Liver (tissue), 7 donors: ENCODE measurements at regions not wholly inside any gene's neighbourhood (a gene's known extent, or its start where the extent isn't known, plus 50 kb on each side); places are given as distances from the start of the nearest gene placed in this dataset.
"Not testable (repeated sequence)": the region's sequence is repeated elsewhere in the genome, so short reads cannot be mapped to it uniquely, and the experiment has no call there.

Experiments
- DNase-seq: peaks from one replicate; pipeline ENCODE4 v3.0.0-alpha.2; 2017; ENCODE audit warnings: low spot score
- H3K27ac ChIP-seq, 2 donors: one replicate each; pipeline ENCODE4 v1.7.0; 2013; ENCODE audit warnings: inconsistent platforms in 2 of 2, low read length in 2 of 2, control low read depth in 1 of 2, low read depth in 1 of 2, mild to moderate bottlenecking in 1 of 2
- H3K27me3 ChIP-seq, 4 donors: one replicate each; pipeline versions ENCODE4 v1.6.1 to v1.7.0; 2013; ENCODE audit warnings: low read length in 3 of 4, inconsistent platforms in 1 of 4, mild to moderate bottlenecking in 1 of 4, moderate library complexity in 1 of 4; ENCODE audit not compliant: control insufficient read depth in 4 of 4, insufficient read depth in 4 of 4
- H3K36me3 ChIP-seq, 4 donors: one replicate each; pipeline versions ENCODE4 v1.6.1 to v1.7.0; 2013; ENCODE audit warnings: low read length in 3 of 4, mild to moderate bottlenecking in 3 of 4, low read depth in 1 of 4, moderate library complexity in 1 of 4; ENCODE audit not compliant: control insufficient read depth in 4 of 4, insufficient read depth in 3 of 4
- H3K4me1 ChIP-seq, 4 donors: one replicate each; pipeline versions ENCODE4 v1.6.1 to v1.7.0; 2013; ENCODE audit warnings: low read length in 3 of 4, mild to moderate bottlenecking in 3 of 4, moderate library complexity in 1 of 4; ENCODE audit not compliant: control insufficient read depth in 4 of 4, insufficient read depth in 4 of 4
- H3K4me3 ChIP-seq, 3 donors: one replicate each; pipeline versions ENCODE4 v1.6.1 to v1.7.0; 2013; ENCODE audit warnings: low read length in 3 of 3, control low read depth in 1 of 3, low read depth in 1 of 3, mild to moderate bottlenecking in 1 of 3
- H3K9ac ChIP-seq, 2 donors: one replicate each; pipeline ENCODE4 v1.7.0; 2013; ENCODE audit warnings: low read length in 2 of 2, mild to moderate bottlenecking in 2 of 2, moderate library complexity in 2 of 2, control low read depth in 1 of 2, low read depth in 1 of 2
- H3K9me3 ChIP-seq, 4 donors: one replicate each; pipeline versions ENCODE4 v1.6.1 to v1.7.0; 2013; ENCODE audit warnings: low read length in 3 of 4; ENCODE audit not compliant: control insufficient read depth in 4 of 4
- EGR1 ChIP-seq, 2 donors: IDR thresholded peaks; 2 replicates each; pipeline ENCODE4 v1.6.1; 2016 to 2018; ENCODE audit warnings: antibody characterized with exemption in 2 of 2, low read depth in 2 of 2
- FOXA1 ChIP-seq: IDR thresholded peaks from 2 replicates; pipeline ENCODE4 v1.6.1; 2016; ENCODE audit warnings: antibody characterized with exemption
- FOXA2 ChIP-seq: IDR thresholded peaks from 2 replicates; pipeline ENCODE4 v1.6.1; 2016; ENCODE audit warnings: antibody characterized with exemption
- HNF4A ChIP-seq, 2 donors: conservative IDR thresholded peaks; 2 replicates each; pipeline ENCODE4 v1.6.1; 2016; ENCODE audit warnings: antibody characterized with exemption in 2 of 2, mild to moderate bottlenecking in 2 of 2
- NR2F2 ChIP-seq: IDR thresholded peaks from 2 replicates; pipeline ENCODE4 v1.6.1; 2016; ENCODE audit warnings: antibody characterized with exemption
- RAD21 ChIP-seq, 2 donors: IDR thresholded peaks; 2 replicates each; pipeline ENCODE4 v1.6.1; 2016; ENCODE audit warnings: antibody characterized with exemption in 2 of 2, mild to moderate bottlenecking in 2 of 2
- RXRA ChIP-seq, 2 donors: IDR thresholded peaks; 2 replicates each; pipeline ENCODE4 v1.6.1; 2017 to 2018; ENCODE audit warnings: antibody characterized with exemption in 2 of 2, mild to moderate bottlenecking in 1 of 2
- SP1 ChIP-seq: IDR thresholded peaks from 2 replicates; pipeline ENCODE4 v1.6.1; 2018; ENCODE audit warnings: antibody characterized with exemption, mild to moderate bottlenecking
- TAF1 ChIP-seq: conservative IDR thresholded peaks from 2 replicates; pipeline ENCODE4 v1.6.1; 2016; ENCODE audit warnings: antibody characterized with exemption, mild to moderate bottlenecking
- YY1 ChIP-seq: IDR thresholded peaks from 2 replicates; pipeline ENCODE4 v1.6.1; 2016; ENCODE audit warnings: antibody characterized with exemption, mild to moderate bottlenecking
- WGBS: extraction: QIAGEN DNeasy Blood & Tissue Kit; methylation state at CpG from one replicate; pipeline ENCODE4 v1.1.7; 2013; 5-methylcytosine and 5-hydroxymethylcytosine counted together
- TF ChIP-seq, protein P1 (sequence below): IDR thresholded peaks from 2 replicates; pipeline ENCODE4 v1.6.1; 2016; ENCODE audit warnings: antibody characterized with exemption, mild to moderate bottlenecking
- TF ChIP-seq, protein P2 (sequence below): IDR thresholded peaks from 2 replicates; pipeline ENCODE4 v1.6.1; 2016; ENCODE audit warnings: antibody characterized with exemption
- TF ChIP-seq, protein P3 (sequence below): IDR thresholded peaks from 2 replicates; pipeline ENCODE4 v1.6.1; 2016; ENCODE audit warnings: antibody characterized with exemption
- donor health status: healthy.
- donor health status: healthy.
- donor health status: healthy.
- donor health status: healthy.

DNA sequence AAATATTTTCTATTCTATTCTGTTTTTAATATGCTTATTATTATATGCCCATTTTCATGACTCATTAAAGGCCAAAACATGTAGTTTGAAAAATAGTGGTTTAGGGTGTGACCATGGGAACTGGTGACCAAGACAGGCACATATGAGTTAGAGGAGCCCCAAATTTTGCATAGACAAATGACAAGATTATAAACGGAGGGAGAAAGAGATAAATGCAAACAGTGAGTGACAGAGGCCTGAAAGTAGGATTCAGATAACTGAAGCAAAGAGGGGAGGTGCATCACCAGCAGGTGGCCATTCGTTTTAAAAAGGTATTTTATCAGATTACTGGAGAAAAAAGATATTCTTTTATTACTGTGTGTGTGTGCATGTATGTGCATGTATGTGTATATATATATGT lies 391.5 kb upstream of the CHORDC1 start (continued):
- TF ChIP-seq, protein P1, sequence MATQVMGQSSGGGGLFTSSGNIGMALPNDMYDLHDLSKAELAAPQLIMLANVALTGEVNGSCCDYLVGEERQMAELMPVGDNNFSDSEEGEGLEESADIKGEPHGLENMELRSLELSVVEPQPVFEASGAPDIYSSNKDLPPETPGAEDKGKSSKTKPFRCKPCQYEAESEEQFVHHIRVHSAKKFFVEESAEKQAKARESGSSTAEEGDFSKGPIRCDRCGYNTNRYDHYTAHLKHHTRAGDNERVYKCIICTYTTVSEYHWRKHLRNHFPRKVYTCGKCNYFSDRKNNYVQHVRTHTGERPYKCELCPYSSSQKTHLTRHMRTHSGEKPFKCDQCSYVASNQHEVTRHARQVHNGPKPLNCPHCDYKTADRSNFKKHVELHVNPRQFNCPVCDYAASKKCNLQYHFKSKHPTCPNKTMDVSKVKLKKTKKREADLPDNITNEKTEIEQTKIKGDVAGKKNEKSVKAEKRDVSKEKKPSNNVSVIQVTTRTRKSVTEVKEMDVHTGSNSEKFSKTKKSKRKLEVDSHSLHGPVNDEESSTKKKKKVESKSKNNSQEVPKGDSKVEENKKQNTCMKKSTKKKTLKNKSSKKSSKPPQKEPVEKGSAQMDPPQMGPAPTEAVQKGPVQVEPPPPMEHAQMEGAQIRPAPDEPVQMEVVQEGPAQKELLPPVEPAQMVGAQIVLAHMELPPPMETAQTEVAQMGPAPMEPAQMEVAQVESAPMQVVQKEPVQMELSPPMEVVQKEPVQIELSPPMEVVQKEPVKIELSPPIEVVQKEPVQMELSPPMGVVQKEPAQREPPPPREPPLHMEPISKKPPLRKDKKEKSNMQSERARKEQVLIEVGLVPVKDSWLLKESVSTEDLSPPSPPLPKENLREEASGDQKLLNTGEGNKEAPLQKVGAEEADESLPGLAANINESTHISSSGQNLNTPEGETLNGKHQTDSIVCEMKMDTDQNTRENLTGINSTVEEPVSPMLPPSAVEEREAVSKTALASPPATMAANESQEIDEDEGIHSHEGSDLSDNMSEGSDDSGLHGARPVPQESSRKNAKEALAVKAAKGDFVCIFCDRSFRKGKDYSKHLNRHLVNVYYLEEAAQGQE = no peak
- TF ChIP-seq FOXA1 = no peak
- TF ChIP-seq EGR1 (IDR thresholded peaks at IDR 0.05; ENCODE audit: low read depth in 2 of 2) = no peak

DNA sequence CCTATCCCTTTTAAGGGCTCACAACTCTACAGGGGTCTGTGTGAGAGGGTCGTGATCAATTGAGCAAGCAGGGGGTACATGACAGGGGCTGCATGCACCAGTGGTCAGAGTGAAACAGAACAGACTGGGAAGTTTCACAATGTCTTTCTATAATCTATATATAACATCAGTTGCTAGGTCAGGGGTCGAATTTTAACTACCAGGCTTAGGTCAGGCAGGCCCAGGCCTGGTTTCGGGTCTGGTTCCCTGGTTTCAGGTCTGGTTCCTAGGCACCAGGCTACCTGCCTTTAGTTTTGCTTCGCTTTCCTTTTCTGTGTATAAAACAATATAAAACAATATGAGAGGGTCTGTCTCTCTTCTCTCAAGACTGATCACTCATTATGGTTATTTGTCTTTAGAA lies 390.2 kb upstream of the CHORDC1 start:
- H3K27ac ChIP-seq, H3K9me3 ChIP-seq, DNase-seq, H3K27me3 ChIP-seq, H3K4me3 ChIP-seq, H3K36me3 ChIP-seq, H3K9ac ChIP-seq, H3K4me1 ChIP-seq: not testable (repeated sequence)
- 81% methylated on average over 4 of the region's 4 CpGs for WGBS

DNA sequence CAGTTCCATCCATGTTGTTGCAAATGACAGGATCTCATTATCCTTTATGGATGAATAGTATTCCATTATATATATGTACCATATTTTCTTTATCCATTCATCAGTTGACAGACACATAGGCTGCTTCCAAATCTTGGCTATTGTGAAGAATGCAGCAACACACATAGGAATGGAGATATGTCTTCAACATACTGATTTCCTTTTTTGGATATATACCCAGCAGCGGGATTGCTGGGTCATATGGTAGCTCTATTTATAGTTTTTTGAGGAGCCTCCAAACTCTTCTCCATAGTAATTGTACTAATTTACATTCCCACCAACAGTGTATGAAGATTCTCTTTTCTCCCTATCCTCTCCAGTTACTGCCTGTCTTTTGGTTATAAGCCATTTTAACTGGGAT lies 383.9 kb upstream of the CHORDC1 start:
- H3K9me3 ChIP-seq = no peaks in the 10 kb centered on the region
- no peak for DNase-seq
- H3K9ac ChIP-seq = no peak overlapping the region
- H3K4me1 ChIP-seq = no peaks in the 10 kb centered on the region
- no peak overlapping the region for H3K27ac ChIP-seq
- H3K27me3 ChIP-seq = no peaks in the 10 kb centered on the region
- H3K4me3 ChIP-seq = no peak overlapping the region
- 81% methylated on average over 1 of the region's 1 CpG for WGBS
- no peaks in the 10 kb centered on the region for H3K36me3 ChIP-seq
- no peak for TF ChIP-seq RXRA (IDR thresholded peaks at IDR 0.05)
- no peak for TF ChIP-seq RAD21 (IDR thresholded peaks at IDR 0.05)
- TF ChIP-seq TAF1 = no peak
- no peak for TF ChIP-seq NR2F2
- no peak for TF ChIP-seq YY1
- no peak for TF ChIP-seq EGR1 (IDR thresholded peaks at IDR 0.05; ENCODE audit: low read depth in 2 of 2)
- TF ChIP-seq FOXA2 = no peak
- TF ChIP-seq HNF4A (conservative IDR thresholded peaks at IDR 0.05) = no peak
- no peak for TF ChIP-seq SP1
- TF ChIP-seq, protein P2, sequence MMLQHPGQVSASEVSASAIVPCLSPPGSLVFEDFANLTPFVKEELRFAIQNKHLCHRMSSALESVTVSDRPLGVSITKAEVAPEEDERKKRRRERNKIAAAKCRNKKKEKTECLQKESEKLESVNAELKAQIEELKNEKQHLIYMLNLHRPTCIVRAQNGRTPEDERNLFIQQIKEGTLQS = no peak
- TF ChIP-seq, protein P3, sequence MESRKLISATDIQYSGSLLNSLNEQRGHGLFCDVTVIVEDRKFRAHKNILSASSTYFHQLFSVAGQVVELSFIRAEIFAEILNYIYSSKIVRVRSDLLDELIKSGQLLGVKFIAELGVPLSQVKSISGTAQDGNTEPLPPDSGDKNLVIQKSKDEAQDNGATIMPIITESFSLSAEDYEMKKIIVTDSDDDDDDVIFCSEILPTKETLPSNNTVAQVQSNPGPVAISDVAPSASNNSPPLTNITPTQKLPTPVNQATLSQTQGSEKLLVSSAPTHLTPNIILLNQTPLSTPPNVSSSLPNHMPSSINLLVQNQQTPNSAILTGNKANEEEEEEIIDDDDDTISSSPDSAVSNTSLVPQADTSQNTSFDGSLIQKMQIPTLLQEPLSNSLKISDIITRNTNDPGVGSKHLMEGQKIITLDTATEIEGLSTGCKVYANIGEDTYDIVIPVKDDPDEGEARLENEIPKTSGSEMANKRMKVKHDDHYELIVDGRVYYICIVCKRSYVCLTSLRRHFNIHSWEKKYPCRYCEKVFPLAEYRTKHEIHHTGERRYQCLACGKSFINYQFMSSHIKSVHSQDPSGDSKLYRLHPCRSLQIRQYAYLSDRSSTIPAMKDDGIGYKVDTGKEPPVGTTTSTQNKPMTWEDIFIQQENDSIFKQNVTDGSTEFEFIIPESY = no peak
